Spleen (tissue), 7 donors: ENCODE measurements at regions not wholly inside any gene's neighbourhood (a gene's known extent, or its start where the extent isn't known, plus 50 kb on each side); places are given as distances from the start of the nearest gene placed in this dataset.

Experiments used
- CTCF ChIP-seq, 11 experiments: fragments of 200-600 bp in 7 of 11; fragments of 450-650 bp in 4 of 11; sonication (generic) in 4 of 11; IDR thresholded peaks in 8 of 11; conservative IDR thresholded peaks in 3 of 11; 1 replicate in 7 of 11; 2 replicates in 4 of 11; pipeline versions ENCODE4 v1.4.0 to v1.8.0; 2016 to 2021; ENCODE audit warnings: antibody characterized with exemption in 11 of 11, inconsistent platforms in 4 of 11, mild to moderate bottlenecking in 1 of 11
- POLR2A ChIP-seq, 3 donors: fragments of 450-650 bp; IDR thresholded peaks; one replicate each; pipeline ENCODE4 v1.5.1; 2017; ENCODE audit warnings: antibody characterized with exemption in 3 of 3, mild to moderate bottlenecking in 1 of 3
- POLR2AphosphoS5 ChIP-seq, 3 donors: sonication (generic); formaldehyde crosslinking; IDR thresholded peaks; one replicate each; pipeline ENCODE4 v1.5.1; 2017; ENCODE audit warnings: antibody characterized with exemption in 3 of 3
- donor health status: DM: no; HTN: no; CAD: no; lungs with moderate emphysema.
- donor health status: DM: no; HTN: no; CAD: no.
- donor health status: DM: no; HTN: no; CAD: no.

GRCh38 chr5:99109894-99110293 is 181.1 kb upstream of the CHD1 start:
- TF ChIP-seq CTCF (IDR thresholded peaks at IDR 0.05 in 8 of 11, conservative IDR thresholded peaks at IDR 0.05 in 3 of 11) (no peak), POLR2AphosphoS5 (IDR thresholded peaks at IDR 0.05) (no peak), POLR2A (IDR thresholded peaks at IDR 0.05) (no peak)
